ENCODE measurements at regions not wholly inside any gene's neighbourhood (a gene's known extent, or its start where the extent isn't known, plus 50 kb on each side); places are given as distances from the start of the nearest gene placed in this dataset.

DNA sequence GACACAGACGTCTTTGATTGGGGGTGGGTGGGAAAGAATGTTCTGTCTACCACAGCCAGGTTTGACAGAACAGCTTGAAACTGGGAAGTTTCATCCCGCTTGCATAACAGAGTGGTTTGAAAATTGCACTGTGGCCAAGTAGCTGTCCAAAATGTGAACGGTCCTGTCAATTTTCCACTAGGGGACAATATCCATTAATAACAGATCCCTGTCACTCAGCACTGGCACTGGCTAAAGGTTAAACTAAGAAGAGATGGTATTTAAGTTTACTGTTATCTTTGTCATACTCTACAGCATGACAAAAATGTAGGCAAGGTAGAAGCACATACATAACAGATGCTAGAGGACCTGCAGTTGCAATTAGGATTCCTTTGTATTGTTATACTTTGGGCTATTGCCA, 55.6 kb upstream of the ACMSD start:
- H3K27me3 ChIP-seq (ENCODE audit: control insufficient read depth, insufficient read depth, low read length): no peaks in the 10 kb centered on the region; the same call in 1 of the 2 replicates
- H3K36me3 ChIP-seq (ENCODE audit: control insufficient read depth, insufficient read depth, low read length): no peaks in the 10 kb centered on the region
- H3K9me3 ChIP-seq (ENCODE audit: control insufficient read depth, insufficient read depth, low read length): no peaks in the 10 kb centered on the region
- intact Hi-C loops (cut with micrococcal nuclease) (no loop called here), in situ Hi-C loops (cut with MboI; ENCODE audit: low sequenced_read_pairs) (no loop called here), dilution Hi-C loops (cut with HindIII; ENCODE audit: low sequenced_read_pairs, unreplicated experiment) (no loop called here)
- H2BK5ac ChIP-seq (ENCODE audit: low read depth, low read length, poor library complexity, severe bottlenecking): no peak overlapping the region
- H4K91ac ChIP-seq (ENCODE audit: insufficient read depth, low read depth, low read length): no peak overlapping the region
- no peak overlapping the region for H3K18ac ChIP-seq (ENCODE audit: low read depth, low read length)
- WGBS, 2 experiments (ENCODE audit: extremely low coverage in 2 of 2, insufficient read length in 1 of 2): no CpG with 5 or more reads among the region's 3 CpGs
- H3K56ac ChIP-seq (ENCODE audit: extremely low read depth, insufficient read depth, low read length): no peak overlapping the region
- H3K4me3 ChIP-seq (ENCODE audit: insufficient read depth, low read depth, low read length): no peak overlapping the region
- no peaks in the 10 kb centered on the region for H4K20me1 ChIP-seq (ENCODE audit: insufficient read depth, low read length)
- DNase-seq: peak; percentile 6
- no peak overlapping the region for H3K27ac ChIP-seq (ENCODE audit: insufficient read depth, low read length)
- H3K14ac ChIP-seq (replicated peaks; ENCODE audit: low read depth, low read length): no peak overlapping the region
- H3K4me2 ChIP-seq (ENCODE audit: low read depth, low read length): no peak overlapping the region
- no peaks in the 10 kb centered on the region for H3K79me1 ChIP-seq (ENCODE audit: low read depth in 1 of 2, low read length in 2 of 2)
- CTCF ChIA-PET: interaction anchor here (0.9 to 1.3 kb wide), 2 partner anchors 106 to 110 kb away, joined by 4 read pairs; no protein-coding TSS in a partner anchor
- no TSS peak for BruUV-seq (replicated peaks)
- no peak overlapping the region for H2BK120ac ChIP-seq (ENCODE audit: low read depth, low read length)
- no peak overlapping the region for H2AK9ac ChIP-seq (replicated peaks; ENCODE audit: low read depth, low read length, poor library complexity)
- no peak overlapping the region for H4K8ac ChIP-seq (ENCODE audit: low read depth in 2 of 2, low read length in 2 of 2)
- POLR2A ChIA-PET (ENCODE audit: unreplicated experiment): no interaction called here
- no peak overlapping the region for H2BK20ac ChIP-seq (ENCODE audit: low read depth, low read length)
- H3K23ac ChIP-seq (ENCODE audit: low read depth, low read length): no peak overlapping the region
- H3K9ac ChIP-seq (ENCODE audit: low read depth, low read length): no peak overlapping the region
- no peaks in the 10 kb centered on the region for H3K9me1 ChIP-seq (ENCODE audit: insufficient read depth, low read length)
- ATAC-seq (ENCODE audit: low read depth): no peak
- no peak overlapping the region for H4K5ac ChIP-seq (ENCODE audit: low read depth, low read length)
- H3K4me1 ChIP-seq (ENCODE audit: control insufficient read depth, insufficient read depth, low read length): no peaks in the 10 kb centered on the region
- H2BK15ac ChIP-seq (ENCODE audit: low read depth, low read length): no peak overlapping the region
- no peak overlapping the region for H2AFZ ChIP-seq (replicated peaks; ENCODE audit: low read length, poor library complexity)
- H2AK5ac ChIP-seq (ENCODE audit: low read depth, low read length): no peak overlapping the region
- no peak overlapping the region for H3K4ac ChIP-seq (ENCODE audit: low read depth, low read length)
- TF ChIP-seq SMC3 (IDR thresholded peaks at IDR 0.05; ENCODE audit: low read depth, low read length) (peak; percentile 13; the same call in 1 of the 2 replicates), RAD21 (IDR thresholded peaks at IDR 0.05; ENCODE audit: low read length) (peak; percentile 5; the same call in 1 of the 2 replicates)
- TF ChIP-seq, protein P1, sequence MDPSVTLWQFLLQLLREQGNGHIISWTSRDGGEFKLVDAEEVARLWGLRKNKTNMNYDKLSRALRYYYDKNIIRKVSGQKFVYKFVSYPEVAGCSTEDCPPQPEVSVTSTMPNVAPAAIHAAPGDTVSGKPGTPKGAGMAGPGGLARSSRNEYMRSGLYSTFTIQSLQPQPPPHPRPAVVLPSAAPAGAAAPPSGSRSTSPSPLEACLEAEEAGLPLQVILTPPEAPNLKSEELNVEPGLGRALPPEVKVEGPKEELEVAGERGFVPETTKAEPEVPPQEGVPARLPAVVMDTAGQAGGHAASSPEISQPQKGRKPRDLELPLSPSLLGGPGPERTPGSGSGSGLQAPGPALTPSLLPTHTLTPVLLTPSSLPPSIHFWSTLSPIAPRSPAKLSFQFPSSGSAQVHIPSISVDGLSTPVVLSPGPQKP (IDR thresholded peaks at IDR 0.05; ENCODE audit: borderline replicate concordance, low read depth, low read length): no peak
